ENCODE measurements at regions not wholly inside any gene's neighbourhood (a gene's known extent, or its start where the extent isn't known, plus 50 kb on each side); places are given as distances from the start of the nearest gene placed in this dataset.

DNA sequence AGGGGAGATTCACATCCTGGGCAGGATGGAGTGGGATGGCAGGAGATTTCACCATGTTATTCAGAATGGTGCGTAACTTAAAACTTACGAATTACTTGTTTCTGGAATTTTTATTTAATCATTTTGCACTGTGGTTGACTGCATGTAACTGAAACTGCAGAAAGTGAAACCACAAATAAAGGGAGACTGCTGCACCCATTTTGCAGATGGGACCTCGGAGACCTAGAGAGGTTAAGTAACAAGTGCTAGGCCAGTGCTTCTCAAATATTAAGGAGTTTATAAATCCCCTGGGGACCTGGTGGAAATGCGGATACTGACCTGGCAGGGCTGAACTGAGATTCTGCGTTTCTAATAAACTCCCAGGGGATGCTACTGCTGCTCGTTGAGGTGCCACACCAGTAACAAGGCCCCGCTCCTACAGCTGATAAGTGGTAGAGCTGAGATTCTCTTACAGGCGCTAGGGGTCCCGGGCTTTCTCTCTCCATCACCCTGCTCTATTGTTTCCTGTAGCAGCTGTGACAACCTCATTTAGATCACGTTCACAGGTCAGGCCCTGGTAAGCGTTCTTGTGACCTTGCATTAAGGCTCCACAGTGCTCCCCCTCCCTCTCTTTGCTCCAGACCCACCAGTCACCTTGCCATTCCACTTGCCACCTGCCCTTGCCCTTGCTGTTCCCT, 167.1 kb upstream of the CDH13 start:
- no peak overlapping the region for H3K9ac ChIP-seq (ENCODE audit: low read depth in 1 of 2, low read length in 2 of 2)

DNA sequence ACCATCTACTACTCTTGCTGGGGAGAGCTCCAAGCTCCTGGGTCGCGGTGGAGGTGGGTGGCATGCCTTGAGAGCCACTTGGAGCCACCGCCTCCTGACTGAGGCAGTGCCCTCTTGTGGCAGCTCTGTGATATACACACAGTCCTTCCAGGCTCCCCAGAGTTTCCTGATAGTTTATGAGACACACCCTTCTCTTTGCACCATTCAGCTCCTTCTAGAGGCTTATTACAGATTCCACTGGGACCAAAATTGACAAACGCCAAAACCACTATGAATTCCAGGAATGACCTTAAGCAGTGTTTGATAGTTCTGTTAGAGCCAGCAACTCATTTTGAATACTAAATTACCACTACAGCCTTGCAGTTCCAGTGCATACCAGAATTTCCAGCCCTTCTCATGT, 170.1 kb upstream of the CDH13 start:
- Histone ChIP-seq H3K4me3 (ENCODE audit: low read length in 2 of 2) (no peak overlapping the region), H3K9me3 (ENCODE audit: control insufficient read depth in 2 of 2, low read length in 2 of 2) (no peaks in the 10 kb centered on the region), H3K9ac (ENCODE audit: low read depth in 1 of 2, low read length in 2 of 2) (no peak overlapping the region), H3K4me1 (ENCODE audit: control insufficient read depth in 2 of 2, insufficient read depth in 2 of 2, low read length in 2 of 2) (no peaks in the 10 kb centered on the region), H3K27me3 (ENCODE audit: control insufficient read depth in 2 of 2, insufficient read depth in 2 of 2, low read length in 2 of 2) (peaks cover 3% of the 10 kb centered on the region in 2 donors), H3K27ac (ENCODE audit: low read depth in 2 of 2, low read length in 2 of 2) (no peak overlapping the region), H3K36me3 (ENCODE audit: control insufficient read depth in 2 of 2, insufficient read depth in 2 of 2, low read length in 2 of 2) (no peaks in the 10 kb centered on the region)

More for the DNA sequence above, 167.1 kb upstream of the CDH13 start:
- Histone ChIP-seq H3K9me3 (ENCODE audit: control insufficient read depth in 2 of 2, low read length in 2 of 2) (no peaks in the 10 kb centered on the region), H3K27ac (ENCODE audit: low read depth in 2 of 2, low read length in 2 of 2) (no peak overlapping the region), H3K4me1 (ENCODE audit: control insufficient read depth in 2 of 2, insufficient read depth in 2 of 2, low read length in 2 of 2) (no peaks in the 10 kb centered on the region), H3K27me3 (ENCODE audit: control insufficient read depth in 2 of 2, insufficient read depth in 2 of 2, low read length in 2 of 2) (peaks cover 3 to 6% of the 10 kb centered on the region in 2 donors), H3K4me3 (ENCODE audit: low read length in 2 of 2) (no peak overlapping the region), H3K36me3 (ENCODE audit: control insufficient read depth in 2 of 2, insufficient read depth in 2 of 2, low read length in 2 of 2) (no peaks in the 10 kb centered on the region)

DNA sequence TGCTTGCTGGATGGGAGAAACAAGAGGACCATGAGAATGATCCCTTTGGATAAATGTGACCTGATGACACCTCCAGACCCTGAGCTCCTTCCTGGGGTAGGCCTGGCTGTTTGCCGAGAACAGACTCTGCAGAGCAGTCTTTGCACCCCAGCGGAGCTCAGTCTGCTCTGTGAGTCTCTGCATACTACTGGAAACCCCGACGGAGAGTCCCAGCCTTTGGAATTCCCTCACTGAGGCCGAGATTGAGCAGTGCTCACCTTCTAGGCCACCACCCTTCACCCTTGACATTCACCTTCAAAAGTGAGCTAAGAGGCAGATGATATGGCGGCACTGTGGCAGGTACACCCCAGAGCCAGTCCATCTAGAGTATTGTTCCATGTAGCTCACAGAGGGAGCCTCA, 172.2 kb upstream of the CDH13 start:
- Histone ChIP-seq H3K9ac (ENCODE audit: low read depth in 1 of 2, low read length in 2 of 2) (no peak overlapping the region), H3K4me1 (ENCODE audit: control insufficient read depth in 2 of 2, insufficient read depth in 2 of 2, low read length in 2 of 2) (no peaks in the 10 kb centered on the region), H3K9me3 (ENCODE audit: control insufficient read depth in 2 of 2, low read length in 2 of 2) (no peaks in the 10 kb centered on the region), H3K36me3 (ENCODE audit: control insufficient read depth in 2 of 2, insufficient read depth in 2 of 2, low read length in 2 of 2) (no peaks in the 10 kb centered on the region), H3K27me3 (ENCODE audit: control insufficient read depth in 2 of 2, insufficient read depth in 2 of 2, low read length in 2 of 2) (peaks cover 3% of the 10 kb centered on the region in 2 donors), H3K4me3 (ENCODE audit: low read length in 2 of 2) (no peak overlapping the region), H3K27ac (ENCODE audit: low read depth in 2 of 2, low read length in 2 of 2) (no peak overlapping the region)

DNA sequence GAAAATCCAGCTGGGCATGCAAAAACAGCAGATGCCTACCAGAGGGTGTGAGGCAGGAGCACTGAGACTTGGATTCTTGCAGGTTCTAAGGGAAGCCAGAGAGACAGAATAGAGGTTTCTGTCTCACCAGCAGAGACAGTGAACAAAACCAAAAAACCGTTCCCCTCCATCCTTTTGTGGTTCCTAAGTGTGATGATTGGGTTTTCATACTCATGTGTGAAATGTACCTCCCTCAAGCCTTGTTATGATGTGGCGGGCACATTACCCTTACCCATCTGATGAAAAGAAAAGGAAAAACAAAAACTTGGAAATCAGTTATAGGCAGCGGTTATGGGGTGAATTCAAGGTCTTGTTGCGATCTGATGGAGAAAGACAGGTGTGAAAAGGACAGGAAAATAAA, 172.6 kb upstream of the CDH13 start:
- Histone ChIP-seq H3K36me3 (ENCODE audit: control insufficient read depth in 2 of 2, insufficient read depth in 2 of 2, low read length in 2 of 2) (no peaks in the 10 kb centered on the region), H3K4me1 (ENCODE audit: control insufficient read depth in 2 of 2, insufficient read depth in 2 of 2, low read length in 2 of 2) (no peaks in the 10 kb centered on the region), H3K9ac (ENCODE audit: low read depth in 1 of 2, low read length in 2 of 2) (no peak overlapping the region), H3K27me3 (ENCODE audit: control insufficient read depth in 2 of 2, insufficient read depth in 2 of 2, low read length in 2 of 2) (peaks cover 3% of the 10 kb centered on the region in 2 donors), H3K9me3 (ENCODE audit: control insufficient read depth in 2 of 2, low read length in 2 of 2) (no peaks in the 10 kb centered on the region), H3K4me3 (ENCODE audit: low read length in 2 of 2) (no peak overlapping the region), H3K27ac (ENCODE audit: low read depth in 2 of 2, low read length in 2 of 2) (no peak overlapping the region)

DNA sequence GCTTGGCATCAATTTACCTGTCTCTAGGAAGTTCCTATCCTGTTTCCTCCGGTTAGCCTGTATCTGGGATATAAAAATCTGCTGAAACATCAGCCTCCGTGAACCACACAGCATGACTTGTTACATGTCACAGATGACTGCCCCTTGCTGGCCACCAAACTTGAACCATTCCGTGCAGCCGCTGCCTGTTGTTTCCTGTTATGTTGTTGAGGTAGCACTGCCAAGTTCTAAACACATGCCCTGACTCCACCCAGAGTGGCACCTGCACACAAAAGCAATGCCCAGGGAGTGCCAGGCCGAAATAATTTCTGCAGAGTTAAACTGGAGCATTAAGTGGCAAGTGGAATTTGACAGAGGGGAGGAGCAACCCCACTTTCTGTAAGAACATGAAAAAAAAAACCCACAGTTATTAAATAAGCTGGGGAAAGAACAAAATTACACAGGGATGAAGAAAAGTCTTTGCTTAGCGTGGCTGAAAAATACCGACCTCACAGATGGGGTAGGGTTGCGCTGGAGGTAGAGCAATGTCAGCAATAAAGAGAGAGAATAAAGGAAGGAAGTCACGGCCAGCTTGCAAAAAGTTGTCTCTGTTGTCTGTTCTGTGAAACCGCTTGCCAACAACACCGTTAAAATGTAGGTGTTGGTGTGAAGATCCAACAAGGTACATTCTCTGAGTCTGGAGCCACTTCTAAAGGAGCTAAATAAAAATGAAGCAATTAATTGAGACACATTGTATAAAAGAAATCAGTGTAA, 174.6 kb upstream of the CDH13 start:
- H3K27me3 ChIP-seq (ENCODE audit: control insufficient read depth in 2 of 2, insufficient read depth in 2 of 2, low read length in 2 of 2) = peaks cover 3% of the 10 kb centered on the region in 2 donors
- no peaks in the 10 kb centered on the region for H3K9me3 ChIP-seq (ENCODE audit: control insufficient read depth in 2 of 2, low read length in 2 of 2)
- H3K4me3 ChIP-seq (ENCODE audit: low read length in 2 of 2) = no peak overlapping the region
- H3K9ac ChIP-seq (ENCODE audit: low read depth in 1 of 2, low read length in 2 of 2) = no peak overlapping the region
- no peaks in the 10 kb centered on the region for H3K36me3 ChIP-seq (ENCODE audit: control insufficient read depth in 2 of 2, insufficient read depth in 2 of 2, low read length in 2 of 2)
- H3K4me1 ChIP-seq (ENCODE audit: control insufficient read depth in 2 of 2, insufficient read depth in 2 of 2, low read length in 2 of 2) = no peaks in the 10 kb centered on the region
- H3K27ac ChIP-seq (ENCODE audit: low read depth in 2 of 2, low read length in 2 of 2) = no peak overlapping the region

DNA sequence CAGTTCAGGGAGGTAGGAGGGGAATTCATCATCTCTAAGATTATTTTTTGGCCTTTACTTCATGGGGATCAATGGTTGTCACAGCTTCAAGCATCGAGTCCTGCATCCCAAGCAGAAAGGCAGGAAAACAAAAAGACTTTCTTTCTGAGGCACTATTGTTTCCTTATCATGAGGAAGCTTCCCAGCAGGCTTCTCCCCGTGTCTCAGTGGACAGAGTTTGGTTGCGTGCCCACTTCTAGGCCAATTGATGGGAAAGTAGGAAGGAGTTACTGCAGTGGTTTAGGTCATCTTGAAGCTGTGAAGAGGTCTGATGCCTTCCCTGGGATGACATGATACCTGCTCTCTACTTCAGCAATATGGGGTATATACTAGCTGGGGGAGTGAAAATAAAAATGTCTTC, 175.3 kb upstream of the CDH13 start:
- Histone ChIP-seq H3K36me3 (ENCODE audit: control insufficient read depth in 2 of 2, insufficient read depth in 2 of 2, low read length in 2 of 2) (no peaks in the 10 kb centered on the region), H3K27me3 (ENCODE audit: control insufficient read depth in 2 of 2, insufficient read depth in 2 of 2, low read length in 2 of 2) (peaks cover 3% of the 10 kb centered on the region in 2 donors), H3K27ac (ENCODE audit: low read depth in 2 of 2, low read length in 2 of 2) (no peak overlapping the region), H3K4me3 (ENCODE audit: low read length in 2 of 2) (no peak overlapping the region), H3K9me3 (ENCODE audit: control insufficient read depth in 2 of 2, low read length in 2 of 2) (no peaks in the 10 kb centered on the region), H3K4me1 (ENCODE audit: control insufficient read depth in 2 of 2, insufficient read depth in 2 of 2, low read length in 2 of 2) (no peaks in the 10 kb centered on the region), H3K9ac (ENCODE audit: low read depth in 1 of 2, low read length in 2 of 2) (no peak overlapping the region)

DNA sequence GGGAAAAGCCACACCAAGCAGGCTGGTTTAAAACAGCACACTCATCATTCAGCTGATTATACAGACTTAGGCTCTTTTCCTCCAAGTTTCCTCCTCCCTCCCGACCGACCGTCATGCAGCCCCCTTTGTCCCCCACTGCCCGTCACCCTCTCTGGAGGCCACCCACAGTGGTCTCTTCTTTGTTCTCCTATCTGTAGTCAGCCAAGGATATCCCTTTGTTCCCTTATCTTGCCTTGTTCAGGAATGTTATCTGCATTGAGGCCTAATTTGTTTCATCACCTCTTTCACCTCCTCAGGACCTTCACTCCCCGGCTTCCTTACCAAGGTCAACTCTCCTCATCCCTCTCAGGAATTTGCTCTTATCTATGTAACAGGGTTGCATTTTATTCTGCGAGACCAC, 186.4 kb upstream of the CDH13 start:
- no peak overlapping the region for H3K27ac ChIP-seq (ENCODE audit: low read depth in 2 of 2, low read length in 2 of 2)
- no peak overlapping the region for H3K4me3 ChIP-seq (ENCODE audit: low read length in 2 of 2)
- H3K9ac ChIP-seq (ENCODE audit: low read depth in 1 of 2, low read length in 2 of 2) = no peak overlapping the region
- no peaks in the 10 kb centered on the region for H3K4me1 ChIP-seq (ENCODE audit: control insufficient read depth in 2 of 2, insufficient read depth in 2 of 2, low read length in 2 of 2)
- H3K27me3 ChIP-seq (ENCODE audit: control insufficient read depth in 2 of 2, insufficient read depth in 2 of 2, low read length in 2 of 2) = no peaks in the 10 kb centered on the region
- H3K36me3 ChIP-seq (ENCODE audit: control insufficient read depth in 2 of 2, insufficient read depth in 2 of 2, low read length in 2 of 2) = no peaks in the 10 kb centered on the region
- H3K9me3 ChIP-seq (ENCODE audit: control insufficient read depth in 2 of 2, low read length in 2 of 2) = no peaks in the 10 kb centered on the region

DNA sequence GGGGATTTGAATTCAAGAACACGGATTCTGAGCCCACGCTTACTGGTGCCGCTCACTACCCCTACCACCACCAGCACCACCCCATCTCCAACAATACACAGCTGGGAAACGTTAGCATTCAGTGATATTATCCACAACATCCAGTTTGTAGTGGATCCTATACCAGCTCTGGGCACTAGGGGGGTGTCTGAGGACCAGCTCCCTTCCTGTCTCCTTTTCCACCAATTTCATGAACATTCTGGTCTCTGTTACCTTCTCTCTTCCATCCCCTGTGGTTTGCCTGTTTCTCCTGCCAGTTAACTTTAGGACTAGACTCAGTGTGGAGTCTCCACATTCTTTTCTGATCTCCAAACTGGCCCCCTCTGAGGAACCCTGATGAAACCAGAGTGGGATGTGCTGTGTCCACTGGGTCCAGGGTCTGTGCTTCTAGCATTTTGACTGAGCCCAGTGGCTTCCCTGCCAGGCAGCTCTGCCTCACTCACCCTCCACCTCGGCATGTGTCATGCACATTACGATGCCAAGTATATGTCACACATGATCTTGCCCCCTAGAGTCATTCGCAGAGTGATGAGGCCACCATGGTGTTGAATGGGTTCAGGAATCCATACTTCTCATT, 187.0 kb upstream of the CDH13 start:
- no peak overlapping the region for H3K4me3 ChIP-seq (ENCODE audit: low read length in 2 of 2)
- H3K36me3 ChIP-seq (ENCODE audit: control insufficient read depth in 2 of 2, insufficient read depth in 2 of 2, low read length in 2 of 2) = no peaks in the 10 kb centered on the region
- H3K9me3 ChIP-seq (ENCODE audit: control insufficient read depth in 2 of 2, low read length in 2 of 2) = no peaks in the 10 kb centered on the region
- no peaks in the 10 kb centered on the region for H3K4me1 ChIP-seq (ENCODE audit: control insufficient read depth in 2 of 2, insufficient read depth in 2 of 2, low read length in 2 of 2)
- no peaks in the 10 kb centered on the region for H3K27me3 ChIP-seq (ENCODE audit: control insufficient read depth in 2 of 2, insufficient read depth in 2 of 2, low read length in 2 of 2)
- H3K27ac ChIP-seq (ENCODE audit: low read depth in 2 of 2, low read length in 2 of 2) = no peak overlapping the region
- H3K9ac ChIP-seq (ENCODE audit: low read depth in 1 of 2, low read length in 2 of 2) = no peak overlapping the region

DNA sequence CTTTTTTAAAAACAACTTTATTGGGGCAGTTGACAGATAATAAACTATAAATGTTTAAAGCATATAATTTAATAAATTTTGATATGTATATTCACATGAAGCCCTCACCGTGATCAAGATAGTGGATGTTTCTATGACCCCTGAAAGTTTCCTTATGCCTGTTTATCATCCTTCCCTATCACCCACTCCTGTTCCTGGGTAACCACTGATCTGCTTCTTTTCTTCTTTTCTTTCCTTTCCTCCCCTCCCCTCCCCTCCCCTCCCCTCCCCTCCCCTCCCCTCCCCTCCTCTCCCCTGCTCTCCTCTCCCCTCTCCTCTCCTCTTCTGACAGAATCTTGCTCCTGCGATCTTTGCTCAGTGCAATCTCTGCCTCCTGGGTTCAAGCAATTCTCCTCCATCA, 193.7 kb upstream of the CDH13 start:
- Histone ChIP-seq H3K27me3 (ENCODE audit: control insufficient read depth in 2 of 2, insufficient read depth in 2 of 2, low read length in 2 of 2) (no peaks in the 10 kb centered on the region), H3K9me3 (ENCODE audit: control insufficient read depth in 2 of 2, low read length in 2 of 2) (no peaks in the 10 kb centered on the region), H3K27ac (ENCODE audit: low read depth in 2 of 2, low read length in 2 of 2) (no peak overlapping the region), H3K9ac (ENCODE audit: low read depth in 1 of 2, low read length in 2 of 2) (no peak overlapping the region), H3K36me3 (ENCODE audit: control insufficient read depth in 2 of 2, insufficient read depth in 2 of 2, low read length in 2 of 2) (no peaks in the 10 kb centered on the region), H3K4me3 (ENCODE audit: low read length in 2 of 2) (no peak overlapping the region), H3K4me1 (ENCODE audit: control insufficient read depth in 2 of 2, insufficient read depth in 2 of 2, low read length in 2 of 2) (no peaks in the 10 kb centered on the region)

DNA sequence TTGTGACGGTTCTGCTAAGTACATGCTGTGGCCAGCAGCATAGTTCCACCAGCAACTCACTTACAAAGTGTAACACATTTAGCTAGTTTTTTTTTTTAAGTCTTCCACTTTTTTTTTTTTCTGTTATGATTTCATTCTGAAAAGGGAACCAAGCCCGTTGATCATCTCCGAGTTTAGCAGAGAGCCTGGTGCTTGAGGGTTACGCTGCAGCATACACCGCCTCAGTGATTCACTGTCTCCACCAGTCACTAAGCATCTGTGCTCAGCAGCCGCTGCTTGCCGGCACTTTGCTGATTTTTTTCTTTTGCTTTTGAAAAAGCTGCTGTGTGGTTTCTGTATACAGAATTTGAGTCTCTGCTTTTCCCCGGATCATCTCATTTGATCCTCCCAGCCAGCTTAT, 194.5 kb upstream of the CDH13 start:
- H3K27ac ChIP-seq (ENCODE audit: low read depth in 2 of 2, low read length in 2 of 2) = no peak overlapping the region

More for the DNA sequence above, 194.5 kb upstream of the CDH13 start:
- H3K36me3 ChIP-seq (ENCODE audit: control insufficient read depth in 2 of 2, insufficient read depth in 2 of 2, low read length in 2 of 2) = no peaks in the 10 kb centered on the region
- H3K27me3 ChIP-seq (ENCODE audit: control insufficient read depth in 2 of 2, insufficient read depth in 2 of 2, low read length in 2 of 2) = no peaks in the 10 kb centered on the region
- H3K9me3 ChIP-seq (ENCODE audit: control insufficient read depth in 2 of 2, low read length in 2 of 2) = no peaks in the 10 kb centered on the region
- no peak overlapping the region for H3K9ac ChIP-seq (ENCODE audit: low read depth in 1 of 2, low read length in 2 of 2)
- H3K4me3 ChIP-seq (ENCODE audit: low read length in 2 of 2) = peak overlapping the region in 1 of 2 donors; percentile 5
- H3K4me1 ChIP-seq (ENCODE audit: control insufficient read depth in 2 of 2, insufficient read depth in 2 of 2, low read length in 2 of 2) = no peaks in the 10 kb centered on the region
